H9 (cell line): ENCODE measurements at regions not wholly inside any gene's neighbourhood (a gene's known extent, or its start where the extent isn't known, plus 50 kb on each side); places are given as distances from the start of the nearest gene placed in this dataset.

Source experiments
- DNase-seq: peaks from one replicate; pipeline ENCODE4 v3.0.0-alpha.2; 2017
- H2AFZ ChIP-seq: one replicate; pipeline ENCODE4 v1.6.1; 2013; ENCODE audit warnings: mild to moderate bottlenecking, low read length, control low read depth, moderate library complexity
- H2AK5ac ChIP-seq: 2 replicates; pipeline ENCODE4 v1.6.1; 2013; ENCODE audit warnings: low read length, control low read depth, mixed read lengths; ENCODE audit not compliant: insufficient read length
- H2BK120ac ChIP-seq: one replicate; pipeline ENCODE4 v1.6.1; 2013; ENCODE audit warnings: low read depth, mild to moderate bottlenecking, low read length, control low read depth, inconsistent platforms; ENCODE audit not compliant: poor library complexity, severe bottlenecking
- H2BK12ac ChIP-seq: 2 replicates; pipeline ENCODE4 v1.6.1; 2013; ENCODE audit warnings: low read length, control low read depth, mixed read lengths, low read depth; ENCODE audit not compliant: insufficient read length
- H2BK15ac ChIP-seq: 2 replicates; pipeline ENCODE4 v1.6.1; 2013; ENCODE audit warnings: low read depth, low read length, control low read depth
- H2BK20ac ChIP-seq: one replicate; pipeline ENCODE4 v1.6.1; 2013; ENCODE audit warnings: low read depth, mild to moderate bottlenecking, low read length, control low read depth, inconsistent platforms; ENCODE audit not compliant: poor library complexity, severe bottlenecking
- H2BK5ac ChIP-seq: 2 replicates; pipeline ENCODE4 v1.6.1; 2013; ENCODE audit warnings: low read length, control low read depth, mixed read lengths; ENCODE audit not compliant: insufficient read length
- H3K14ac ChIP-seq: 2 replicates; pipeline ENCODE4 v1.6.1; 2013; ENCODE audit warnings: low read length, control low read depth; ENCODE audit not compliant: insufficient read depth
- H3K18ac ChIP-seq: 2 replicates; pipeline ENCODE4 v1.6.1; 2013; ENCODE audit warnings: low read depth, mild to moderate bottlenecking, mixed read lengths, low read length, control low read depth; ENCODE audit not compliant: insufficient read length
- H3K23ac ChIP-seq: 2 replicates; pipeline ENCODE4 v1.6.1; 2013; ENCODE audit warnings: low read length, control low read depth, mixed read lengths, low read depth; ENCODE audit not compliant: insufficient read length
- H3K23me2 ChIP-seq: 2 replicates; pipeline ENCODE4 v1.6.1; 2013; ENCODE audit warnings: low read depth, mild to moderate bottlenecking, mixed read lengths, low read length, control low read depth; ENCODE audit not compliant: insufficient read length, poor library complexity, severe bottlenecking
- H3K27ac ChIP-seq: 2 replicates; pipeline ENCODE4 v1.5.1; 2013; ENCODE audit warnings: low read length, control low read depth, mixed read lengths, low read depth; ENCODE audit not compliant: insufficient read length
- H3K27me3 ChIP-seq: 2 replicates; pipeline ENCODE4 v1.6.1; 2013; ENCODE audit warnings: low read length, control low read depth, inconsistent platforms; ENCODE audit not compliant: insufficient read depth
- H3K4ac ChIP-seq: 2 replicates; pipeline ENCODE4 v1.6.1; 2013; ENCODE audit warnings: low read depth, mild to moderate bottlenecking, control low read depth, inconsistent platforms, low read length, moderate library complexity
- H3K4me1 ChIP-seq: 2 replicates; pipeline ENCODE4 v1.6.1; 2013; ENCODE audit warnings: low read length, control low read depth, inconsistent platforms; ENCODE audit not compliant: insufficient read depth
- H3K4me2 ChIP-seq: 2 replicates; pipeline ENCODE4 v1.6.1; 2013; ENCODE audit warnings: low read length, control low read depth, mixed read lengths; ENCODE audit not compliant: insufficient read length, insufficient read depth
- H3K56ac ChIP-seq: 2 replicates; pipeline ENCODE4 v1.6.1; 2013; ENCODE audit warnings: low read depth, mild to moderate bottlenecking, mixed read lengths, low read length, control low read depth; ENCODE audit not compliant: insufficient read length
- H3K79me1 ChIP-seq: 2 replicates; pipeline ENCODE4 v1.6.1; 2013; ENCODE audit warnings: low read depth, mild to moderate bottlenecking, moderate library complexity, low read length, control low read depth, inconsistent platforms; ENCODE audit not compliant: insufficient read depth, poor library complexity, severe bottlenecking
- H3K79me2 ChIP-seq: 2 replicates; pipeline ENCODE4 v1.6.1; 2013; ENCODE audit warnings: low read length, control low read depth, inconsistent platforms; ENCODE audit not compliant: insufficient read depth
- H3K9ac ChIP-seq: 2 replicates; pipeline ENCODE4 v1.6.1; 2013; ENCODE audit warnings: low read length, control low read depth, mixed read lengths; ENCODE audit not compliant: insufficient read length; ENCODE audit errors: extremely low read depth
- H3K9me3 ChIP-seq: one replicate; pipeline ENCODE4 v1.6.1; 2013; ENCODE audit warnings: low read depth, low read length, inconsistent platforms; ENCODE audit not compliant: control insufficient read depth
- H3T11ph ChIP-seq: one replicate; pipeline ENCODE4 v1.6.1; 2013; ENCODE audit warnings: mild to moderate bottlenecking, low read length, control low read depth, inconsistent platforms
- H4K20me1 ChIP-seq: one replicate; pipeline ENCODE4 v1.6.1; 2013; ENCODE audit not compliant: control insufficient read depth, insufficient read length, insufficient read depth
- H4K5ac ChIP-seq: 2 replicates; pipeline ENCODE4 v1.6.1; 2013; ENCODE audit warnings: low read depth, mild to moderate bottlenecking, mixed read lengths, low read length, control low read depth; ENCODE audit not compliant: insufficient read length
- H4K8ac ChIP-seq: replicated peaks from 2 replicates; pipeline ENCODE4 v1.6.1; 2013; ENCODE audit warnings: low read length, control low read depth, mixed read lengths, low read depth; ENCODE audit not compliant: insufficient read length
- H4K91ac ChIP-seq: 2 replicates; pipeline ENCODE4 v1.6.1; 2013; ENCODE audit warnings: low read depth, mild to moderate bottlenecking, moderate library complexity, mixed read lengths, low read length, control low read depth; ENCODE audit not compliant: insufficient read length
- H3K27ac Mint-ChIP-seq, 3 experiments: 2 replicates in 2 of 3; 3 replicates in 1 of 3; pipeline ENCODE4 v1.8.0; 2020 to 2021; ENCODE audit warnings: mixed read lengths in 3 of 3, mild to moderate bottlenecking in 1 of 3, moderate library complexity in 1 of 3
- H3K27me3 Mint-ChIP-seq: 2 replicates; pipeline ENCODE4 v1.8.0; 2021; ENCODE audit warnings: low read depth, mild to moderate bottlenecking, moderate library complexity, mixed read lengths
- H3K36me3 Mint-ChIP-seq, 3 experiments: 2 replicates in 2 of 3; 3 replicates in 1 of 3; pipeline ENCODE4 v1.8.0; 2020 to 2021; ENCODE audit warnings: low read depth in 3 of 3, mixed read lengths in 3 of 3; ENCODE audit not compliant: insufficient read depth in 1 of 3
- H3K4me1 Mint-ChIP-seq, 2 experiments: 2 replicates each; pipeline ENCODE4 v1.8.0; 2020; ENCODE audit warnings: mixed read lengths in 2 of 2
- H3K4me3 Mint-ChIP-seq, 2 experiments: 2 replicates in 1 of 2; 3 replicates in 1 of 2; pipeline ENCODE4 v1.8.0; 2020 to 2021; ENCODE audit warnings: mild to moderate bottlenecking in 2 of 2, mixed read lengths in 2 of 2, moderate library complexity in 1 of 2
- H3K9me3 Mint-ChIP-seq, 2 experiments: 2 replicates in 1 of 2; 3 replicates in 1 of 2; pipeline ENCODE4 v1.8.0; 2020; ENCODE audit warnings: mild to moderate bottlenecking in 2 of 2, mixed read lengths in 2 of 2, moderate library complexity in 1 of 2
- CTCF ChIP-seq: fragments of 200-600 bp; sonication (generic); conservative IDR thresholded peaks from 3 replicates; pipeline ENCODE4 v1.8.0; 2021; ENCODE audit warnings: antibody characterized with exemption, mild to moderate bottlenecking
- WGBS: extraction: QIAGEN DNeasy Blood & Tissue Kit; methylation state at CpG from one replicate; pipeline ENCODE4 v1.1.7; 2013; ENCODE audit warnings: missing lambda C conversion rate, low lambda C conversion rate, mixed read lengths; ENCODE audit not compliant: insufficient read length; ENCODE audit errors: extremely low coverage; 5-methylcytosine and 5-hydroxymethylcytosine counted together

GRCh38 chr1:30419831-30420230 is 303.6 kb downstream of the MATN1 start:
- Histone ChIP-seq H3K4me2 (no peak overlapping the region), H2BK20ac (no peak overlapping the region), H4K91ac (no peak overlapping the region), H3K9ac (no peak overlapping the region), H3K56ac (no peak overlapping the region), H3K18ac (no peak overlapping the region), H2BK15ac (no peak overlapping the region), H3T11ph (no peak overlapping the region), H2BK120ac (no peak overlapping the region), H3K23me2 (no peaks in the 10 kb centered on the region), H3K9me3 (no peaks in the 10 kb centered on the region), H3K27me3 (no peaks in the 10 kb centered on the region), H3K79me1 (no peaks in the 10 kb centered on the region), H3K4ac (no peak overlapping the region), H3K27ac (no peak overlapping the region), H4K8ac (no peak overlapping the region), H3K14ac (no peak overlapping the region), H4K20me1 (no peaks in the 10 kb centered on the region), H4K5ac (no peak overlapping the region), H2AFZ (no peak overlapping the region), H2BK5ac (no peak overlapping the region), H3K4me1 (no peaks in the 10 kb centered on the region), H2AK5ac (no peak overlapping the region), H3K23ac (no peak overlapping the region), H2BK12ac (no peak overlapping the region), H3K79me2 (no peaks in the 10 kb centered on the region)
- WGBS, result no CpG with 5 or more reads among the region's 5 CpGs
- Mint-ChIP-seq H3K4me1 (0 out of 4 replicates have a peak, but pooled peaks cover 3 to 4% of the 10 kb centered on the region in 2 experiments), H3K9me3 (no peaks in the 10 kb centered on the region), H3K36me3 (no peaks in the 10 kb centered on the region), H3K27ac (no peak overlapping the region), H3K4me3 (no peak overlapping the region), H3K27me3 (no peaks in the 10 kb centered on the region)
- no peak for TF ChIP-seq CTCF
- no peak for DNase-seq
